AG09309 (cell line): ENCODE measurements at regions not wholly inside any gene's neighbourhood (a gene's known extent, or its start where the extent isn't known, plus 50 kb on each side); places are given as distances from the start of the nearest gene placed in this dataset.

Source experiments
- DNase-seq: peaks from one replicate; pipeline ENCODE4 v3.0.0-alpha.2; 2010; ENCODE audit warnings: low read depth
- H3K4me3 ChIP-seq: 2 replicates; pipeline ENCODE4 v1.5.1; 2011; ENCODE audit warnings: mild to moderate bottlenecking, low read depth, low read length, moderate library complexity; ENCODE audit not compliant: control insufficient read depth
- CTCF ChIP-seq: IDR thresholded peaks from 2 replicates; pipeline ENCODE4 v1.5.1; 2011; ENCODE audit warnings: mild to moderate bottlenecking, low read depth, low read length, inconsistent platforms; ENCODE audit not compliant: insufficient read depth, control insufficient read depth; ENCODE audit errors: missing control alignments

GRCh38 chr10:52956861-52957260, 184.3 kb upstream of the MBL2 start:
- no peak overlapping the region for H3K4me3 ChIP-seq
- no peak for DNase-seq
- TF ChIP-seq CTCF, result no peak

GRCh38 chr10:52956461-52956860, 183.9 kb upstream of the MBL2 start:
- TF ChIP-seq CTCF, result no peak
- no peak overlapping the region for H3K4me3 ChIP-seq

GRCh38 chr10:52955337-52955736, 182.8 kb upstream of the MBL2 start:
- H3K4me3 ChIP-seq, result no peak overlapping the region
- DNase-seq, result no peak
- TF ChIP-seq CTCF, result no peak

More at GRCh38 chr10:52956461-52956860, 183.9 kb upstream of the MBL2 start:
- DNase-seq, result no peak

- TF ChIP-seq CTCF, result no peak
- no peak for DNase-seq
- H3K4me3 ChIP-seq, result no peak overlapping the region
Measured at GRCh38 chr10:52954407-52954806, 181.8 kb upstream of the MBL2 start.

- no peak for TF ChIP-seq CTCF
- DNase-seq, result no peak
- no peak overlapping the region for H3K4me3 ChIP-seq
Measured at GRCh38 chr10:52952391-52953055, 179.9 kb upstream of the MBL2 start.

GRCh38 chr10:52951824-52952223, 179.2 kb upstream of the MBL2 start:
- no peak for DNase-seq
- no peak overlapping the region for H3K4me3 ChIP-seq
- TF ChIP-seq CTCF, result no peak

GRCh38 chr10:52950578-52950977, 178.0 kb upstream of the MBL2 start:
- no peak overlapping the region for H3K4me3 ChIP-seq
- no peak for DNase-seq
- TF ChIP-seq CTCF, result no peak
